NCI-H748 (cell line): ENCODE measurements at regions not wholly inside any gene's neighbourhood (a gene's known extent, or its start where the extent isn't known, plus 50 kb on each side); places are given as distances from the start of the nearest gene placed in this dataset.
"Not testable (repeated sequence)": the region's sequence is repeated elsewhere in the genome, so short reads cannot be mapped to it uniquely, and the experiment has no call there.

Experiments
- DNase-seq: peaks from one replicate; lab custom pipeline; 2025; ENCODE audit not compliant: unreplicated experiment; lab: John Stamatoyannopoulos, UW

DNA sequence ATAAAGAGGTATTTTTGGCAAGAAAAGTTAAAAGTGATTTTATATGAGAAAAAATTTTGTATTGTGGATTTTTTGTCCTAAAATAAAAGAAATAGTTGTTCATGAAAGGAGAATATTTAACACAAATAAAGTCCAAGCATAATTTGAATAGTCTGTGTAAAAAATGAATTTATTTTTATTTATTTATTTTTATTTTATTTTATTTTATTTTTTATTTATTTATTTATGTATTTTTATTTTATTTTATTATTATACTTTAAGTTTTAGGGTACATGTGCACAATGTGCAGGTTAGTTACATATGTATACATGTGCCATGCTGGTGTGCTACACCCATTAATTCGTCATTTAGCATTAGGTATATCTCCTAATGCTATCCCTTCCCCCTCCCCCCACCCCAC is 948.9 kb upstream of the ADGRB3 start:
- DNase-seq, result not testable (repeated sequence)

GRCh38 chr6:67683960-67684359 is 951.1 kb upstream of the ADGRB3 start:
- no peak for DNase-seq

DNA sequence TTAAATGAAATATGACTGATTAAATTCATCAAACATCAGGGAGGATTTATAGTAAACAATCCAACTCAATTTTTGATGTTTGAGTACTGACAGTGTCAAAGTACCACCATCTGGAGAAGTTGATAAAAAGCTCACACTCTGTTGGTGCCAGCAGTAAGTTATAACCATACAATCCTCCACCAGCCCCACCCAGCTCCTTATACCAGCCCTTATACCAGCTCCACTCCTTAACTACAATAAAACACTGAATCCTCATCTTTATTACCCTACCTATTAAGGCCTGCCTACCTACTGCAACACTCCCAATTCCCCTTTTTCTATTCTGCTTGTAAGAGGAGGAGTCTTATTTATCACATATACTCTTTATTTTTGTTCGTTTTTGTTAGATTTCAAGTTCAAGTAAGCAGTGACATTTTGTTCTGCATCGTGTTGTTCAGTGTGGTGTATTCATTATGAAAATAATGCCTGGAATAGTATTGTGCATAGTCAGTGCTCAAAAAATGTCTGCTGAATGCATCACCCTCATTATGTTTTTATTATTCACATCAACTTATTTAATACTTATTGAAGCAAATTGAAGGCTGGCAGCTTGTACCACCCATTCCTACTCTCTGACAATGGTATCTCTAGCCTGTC is 954.7 kb upstream of the ADGRB3 start:
- no peak for DNase-seq

DNA sequence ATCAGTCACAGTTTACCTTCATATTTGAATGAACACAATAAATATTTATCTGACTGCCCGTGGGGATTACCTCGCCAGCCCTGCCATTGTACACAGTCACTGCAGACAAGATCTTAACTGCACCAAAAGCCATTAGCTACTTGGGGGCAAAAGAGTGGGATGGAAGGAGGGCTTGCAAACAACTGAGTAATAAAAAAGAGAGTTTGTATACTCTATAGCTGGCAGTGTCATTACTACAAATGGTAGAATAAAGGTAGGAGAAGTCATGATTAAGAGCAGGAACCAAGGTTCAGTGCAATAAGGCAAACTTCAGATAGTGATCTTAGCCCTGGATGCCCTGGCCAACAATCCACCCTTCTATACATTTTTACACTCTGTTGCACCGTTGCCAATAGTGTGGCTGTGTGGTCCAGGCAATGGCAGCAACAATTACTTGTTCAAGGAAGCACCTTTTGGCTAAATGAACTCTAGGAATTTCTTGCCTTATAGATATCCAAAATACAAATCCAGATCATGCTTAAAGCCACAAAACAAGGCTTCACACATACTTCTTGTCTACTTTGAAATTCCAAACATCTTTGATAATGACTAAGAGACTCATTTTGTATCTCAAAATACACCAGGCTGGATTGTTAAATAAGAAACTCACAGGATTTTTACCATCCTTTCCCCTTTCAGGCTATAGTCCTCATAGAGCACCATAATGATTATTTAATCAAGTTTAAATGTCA is 955.4 kb upstream of the ADGRB3 start:
- DNase-seq, result no peak

- no peak for DNase-seq
Measured at GRCh38 chr6:67676892-67677291, 958.2 kb upstream of the ADGRB3 start.

- DNase-seq, result no peak
Measured at GRCh38 chr6:67667637-67668422, 967.3 kb upstream of the ADGRB3 start.

- DNase-seq, result no peak
Measured at GRCh38 chr6:67666177-67666964, 968.7 kb upstream of the ADGRB3 start.

DNA sequence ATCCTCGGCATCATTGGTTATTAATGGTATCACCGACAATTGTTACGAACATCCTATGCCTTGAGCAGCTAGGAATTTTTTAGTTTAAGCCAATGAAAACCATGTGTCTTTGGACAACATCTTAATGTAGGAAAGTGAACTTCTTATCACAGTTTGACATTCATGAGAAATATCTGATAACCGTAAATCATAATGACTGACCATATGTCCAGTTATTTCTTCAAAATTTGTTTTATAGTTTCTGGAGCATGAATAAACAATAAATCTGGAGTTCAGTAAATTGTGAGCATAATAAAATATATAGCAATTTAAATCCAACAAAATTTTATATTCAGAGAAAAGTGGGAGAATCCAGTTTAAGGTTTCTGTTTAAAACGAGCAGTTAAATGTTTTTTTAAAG is 970.1 kb upstream of the ADGRB3 start:
- DNase-seq, result no peak

DNA sequence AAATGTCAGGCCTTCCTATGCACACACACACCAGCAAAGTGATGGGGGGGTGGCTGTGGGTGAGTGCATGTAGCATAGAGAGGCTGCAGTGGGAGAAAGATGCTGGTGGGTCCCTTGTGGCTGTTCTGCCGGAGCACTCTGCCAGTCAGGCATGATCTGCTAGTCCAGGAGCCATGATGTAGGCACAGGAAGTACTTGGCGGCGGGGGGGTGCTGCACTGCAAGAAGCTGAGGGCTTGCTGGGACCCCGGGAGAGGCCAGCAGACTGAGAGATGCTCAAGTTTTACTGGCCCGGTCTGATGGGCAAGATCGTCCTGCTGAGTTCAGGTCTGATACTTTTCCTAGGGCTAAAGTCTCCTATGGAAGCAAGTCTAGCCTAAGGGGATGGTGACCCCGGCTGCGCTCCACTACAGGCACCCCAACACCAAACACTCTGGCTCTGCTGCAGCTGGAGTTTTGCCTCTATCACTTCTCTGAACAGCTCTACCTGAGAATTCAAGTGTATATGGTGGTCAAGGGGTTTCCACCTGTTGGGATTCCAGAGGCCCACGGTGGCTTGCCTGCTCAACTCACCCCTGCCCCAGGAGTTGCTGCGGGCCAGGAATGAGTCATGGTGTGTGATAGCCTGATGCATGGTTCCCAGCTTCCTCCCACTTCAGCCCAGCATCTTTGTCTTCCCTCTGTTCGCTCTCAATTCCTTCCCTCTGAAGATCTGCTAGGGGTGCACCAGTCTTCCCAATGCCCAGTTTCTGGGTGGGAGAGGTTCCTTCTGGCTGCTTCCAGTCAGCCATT is 971.8 kb upstream of the ADGRB3 start:
- DNase-seq, result no peak

GRCh38 chr6:67653561-67653960 is 981.5 kb upstream of the ADGRB3 start:
- DNase-seq, result no peak

DNA sequence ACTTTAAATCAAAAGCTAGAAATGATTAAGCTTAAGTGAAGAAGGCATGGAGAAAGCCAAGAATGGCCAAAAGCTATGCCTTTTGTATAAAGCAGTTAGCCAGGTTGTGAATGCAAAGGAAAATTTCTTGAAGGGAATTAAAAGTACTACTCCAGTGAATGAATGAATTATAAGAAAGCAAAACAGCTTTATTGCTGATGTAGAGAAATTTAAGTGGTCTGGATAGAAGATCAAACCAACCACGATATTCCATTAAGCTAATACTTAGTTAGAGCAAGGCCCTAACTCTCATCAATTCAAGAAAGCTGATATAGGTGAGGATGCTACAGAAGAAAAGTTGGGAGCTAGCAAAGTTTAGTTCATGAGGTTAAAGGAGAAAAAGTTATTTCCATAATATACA is 988.5 kb upstream of the ADGRB3 start:
- no peak for DNase-seq

- no peak for DNase-seq
Measured at GRCh38 chr6:67643281-67643680, 991.8 kb upstream of the ADGRB3 start.

- no peak for DNase-seq
Measured at GRCh38 chr6:67642582-67642981, 992.5 kb upstream of the ADGRB3 start.

GRCh38 chr6:67640484-67640883 is 994.6 kb upstream of the ADGRB3 start:
- DNase-seq, result no peak

DNA sequence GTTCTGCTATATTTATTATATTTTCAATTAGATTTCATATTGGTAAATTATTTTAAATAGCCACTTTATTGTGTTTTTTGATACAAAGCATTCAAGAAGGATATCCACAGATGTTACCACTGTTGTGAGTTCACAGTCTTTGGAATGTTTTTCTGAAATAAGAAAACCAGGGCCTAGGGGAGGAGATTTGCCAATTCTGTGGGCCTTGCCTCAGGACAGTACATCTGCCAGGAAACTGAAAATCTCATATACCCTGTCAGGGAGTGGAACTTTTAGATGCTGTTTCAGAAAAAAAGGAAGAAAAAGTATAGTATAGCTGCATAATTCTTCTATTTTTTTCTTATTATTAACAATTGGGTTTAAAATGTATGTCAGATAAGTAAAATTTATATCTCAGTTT is 995.9 kb upstream of the ADGRB3 start:
- no peak for DNase-seq

- DNase-seq, result no peak
Measured at GRCh38 chr6:67634199-67634598, 1000.9 kb upstream of the ADGRB3 start.

- no peak for DNase-seq
Measured at GRCh38 chr6:67633058-67633457, 1002.0 kb upstream of the ADGRB3 start.

DNA sequence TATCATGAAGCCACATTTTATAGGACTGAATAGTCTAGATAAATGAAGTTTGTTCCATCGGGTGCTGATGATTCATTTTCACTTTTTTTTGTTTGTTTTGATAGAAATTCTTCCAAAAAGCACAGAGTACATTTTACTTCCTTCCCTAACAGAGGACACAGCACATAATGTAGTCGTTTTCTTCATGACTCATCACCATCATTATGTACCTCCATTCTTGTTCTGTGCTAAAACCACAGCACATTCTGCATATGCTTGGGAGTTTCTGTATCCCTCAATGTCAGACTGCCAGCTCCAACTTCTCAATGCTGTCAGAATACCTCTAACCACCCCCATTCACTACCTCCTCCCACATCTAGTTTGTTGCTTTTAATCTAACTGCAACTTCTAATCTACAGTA is 1004.9 kb upstream of the ADGRB3 start:
- DNase-seq, result no peak

DNA sequence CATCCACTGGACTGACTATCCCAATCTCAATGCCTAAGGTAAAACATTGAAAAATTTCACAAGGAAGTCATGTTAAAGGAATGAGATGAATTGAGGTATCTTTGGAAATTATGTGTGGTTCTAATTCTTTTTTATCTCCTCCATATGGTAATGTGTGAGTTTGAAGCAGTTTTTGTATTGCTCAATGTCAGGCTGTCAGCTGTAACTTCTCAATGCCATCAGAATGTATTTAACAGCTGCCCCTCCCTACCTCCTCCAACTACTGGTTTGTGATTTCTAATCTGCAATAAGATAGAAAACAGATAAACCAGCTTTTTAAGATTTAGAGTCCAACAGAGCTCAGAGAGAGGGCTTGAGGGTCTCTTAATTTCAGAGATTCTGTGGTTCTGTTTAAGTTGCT is 1005.8 kb upstream of the ADGRB3 start:
- DNase-seq, result no peak

DNA sequence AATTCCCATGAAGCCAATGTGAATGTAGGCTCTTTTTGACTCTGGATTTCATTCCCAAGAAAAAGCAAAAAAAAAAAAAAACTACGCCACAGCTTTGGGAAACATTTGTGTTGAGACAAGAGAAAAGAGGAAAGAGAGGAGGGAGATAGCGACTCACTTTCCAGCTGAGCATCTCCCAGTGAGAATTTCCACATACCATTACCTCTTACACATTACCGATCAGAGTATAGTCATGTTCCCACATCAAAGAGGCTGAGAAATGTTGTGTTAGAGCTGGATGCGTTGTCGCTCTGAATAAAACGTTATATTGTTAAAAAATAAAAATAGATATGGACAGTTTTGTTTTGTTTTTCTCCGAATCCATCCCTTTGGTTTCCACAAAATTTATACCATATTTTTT is 1019.3 kb upstream of the ADGRB3 start:
- DNase-seq, result no peak
